HG03139 (cell line): ENCODE measurements at regions not wholly inside any gene's neighbourhood (a gene's known extent, or its start where the extent isn't known, plus 50 kb on each side); places are given as distances from the start of the nearest gene placed in this dataset.
A peak's percentile ranks its signal among the peaks of the same experiment; 100 is the strongest.
"Not testable (repeated sequence)": the region's sequence is repeated elsewhere in the genome, so short reads cannot be mapped to it uniquely, and the experiment has no call there.

Experiments
- ATAC-seq: cut with Tn5 transposase; IDR thresholded peaks from one replicate; pipeline ENCODE4 v1.9.1; 2021; ENCODE audit not compliant: unreplicated experiment

GRCh38 chr11:81990659-81991443, 742.8 kb downstream of the FAM181B start:
- no peak for ATAC-seq

GRCh38 chr11:81989093-81989492, 744.6 kb downstream of the FAM181B start:
- no peak for ATAC-seq

- peak; percentile 61 for ATAC-seq
Measured at GRCh38 chr11:81987829-81988472, 745.7 kb downstream of the FAM181B start.

- ATAC-seq = no peak
Measured at GRCh38 chr11:81986556-81987161, 747.0 kb downstream of the FAM181B start.

- ATAC-seq = no peak
Measured at GRCh38 chr11:81979448-81979847, 754.2 kb downstream of the FAM181B start.

GRCh38 chr11:81975261-81975900, 758.3 kb downstream of the FAM181B start:
- ATAC-seq = no peak

GRCh38 chr11:81970886-81971285, 762.8 kb downstream of the FAM181B start:
- no peak for ATAC-seq

GRCh38 chr11:81967242-81967641, 766.4 kb downstream of the FAM181B start:
- no peak for ATAC-seq

- no peak for ATAC-seq
Measured at GRCh38 chr11:81966340-81966739, 767.3 kb downstream of the FAM181B start.

GRCh38 chr11:81963018-81963417, 770.6 kb downstream of the FAM181B start:
- no peak for ATAC-seq

GRCh38 chr11:81960443-81960842, 773.2 kb downstream of the FAM181B start:
- no peak for ATAC-seq

- no peak for ATAC-seq
Measured at GRCh38 chr11:81959341-81959740, 774.3 kb downstream of the FAM181B start.

- not testable (repeated sequence) for ATAC-seq
Measured at GRCh38 chr11:81954301-81954700, 779.4 kb downstream of the FAM181B start.

- ATAC-seq = no peak
Measured at GRCh38 chr11:81946831-81947230, 786.8 kb downstream of the FAM181B start.

GRCh38 chr11:81942646-81943045, 791.0 kb downstream of the FAM181B start:
- ATAC-seq = no peak

GRCh38 chr11:81941998-81942397, 791.7 kb downstream of the FAM181B start:
- ATAC-seq = no peak

- no peak for ATAC-seq
Measured at GRCh38 chr11:81932303-81932702, 801.4 kb downstream of the FAM181B start.

GRCh38 chr11:81920205-81920604, 813.5 kb downstream of the FAM181B start:
- no peak for ATAC-seq

- ATAC-seq = no peak
Measured at GRCh38 chr11:81916451-81916850, 817.2 kb downstream of the FAM181B start.

GRCh38 chr11:81915045-81915444, 818.6 kb downstream of the FAM181B start:
- no peak for ATAC-seq

GRCh38 chr11:81913793-81914192, 819.9 kb downstream of the FAM181B start:
- no peak for ATAC-seq

- no peak for ATAC-seq
Measured at GRCh38 chr11:81907996-81908395, 825.7 kb downstream of the FAM181B start.
